Loucy (cell line): ENCODE measurements at regions not wholly inside any gene's neighbourhood (a gene's known extent, or its start where the extent isn't known, plus 50 kb on each side); places are given as distances from the start of the nearest gene placed in this dataset.

Source experiments
- EZH2phosphoT487 ChIP-seq: fragments of 200-600 bp; IDR thresholded peaks from 2 replicates; pipeline ENCODE4 v1.6.1; 2018; ENCODE audit warnings: antibody characterized with exemption, mild to moderate bottlenecking, moderate library complexity, borderline replicate concordance
- TF ChIP-seq, protein P1 (sequence below): fragments of 200-600 bp; sonication (generic); conservative IDR thresholded peaks from 2 replicates; pipeline ENCODE4 v1.5.1; 2014; ENCODE audit warnings: mild to moderate bottlenecking, antibody characterized with exemption, low read length

DNA sequence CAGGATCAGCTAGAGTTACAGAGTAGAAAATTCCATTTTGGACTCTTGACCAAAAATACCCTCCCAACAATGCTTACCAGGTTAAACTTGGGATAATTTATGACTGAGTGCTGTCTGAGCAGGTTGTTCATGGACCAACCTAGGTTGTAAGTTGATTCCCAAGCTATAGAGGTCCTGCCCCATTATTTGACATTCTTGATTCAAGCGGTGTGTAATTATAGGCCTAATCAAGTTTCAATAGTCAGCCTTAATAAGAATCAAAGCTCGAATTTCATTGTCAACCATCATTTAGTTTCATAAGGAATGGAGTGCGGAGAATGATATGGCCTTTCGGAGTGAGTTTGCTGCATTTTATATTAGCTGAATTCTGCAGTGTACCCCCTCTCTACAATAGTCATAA lies 152.8 kb upstream of the FIGN start:
- TF ChIP-seq, protein P1, sequence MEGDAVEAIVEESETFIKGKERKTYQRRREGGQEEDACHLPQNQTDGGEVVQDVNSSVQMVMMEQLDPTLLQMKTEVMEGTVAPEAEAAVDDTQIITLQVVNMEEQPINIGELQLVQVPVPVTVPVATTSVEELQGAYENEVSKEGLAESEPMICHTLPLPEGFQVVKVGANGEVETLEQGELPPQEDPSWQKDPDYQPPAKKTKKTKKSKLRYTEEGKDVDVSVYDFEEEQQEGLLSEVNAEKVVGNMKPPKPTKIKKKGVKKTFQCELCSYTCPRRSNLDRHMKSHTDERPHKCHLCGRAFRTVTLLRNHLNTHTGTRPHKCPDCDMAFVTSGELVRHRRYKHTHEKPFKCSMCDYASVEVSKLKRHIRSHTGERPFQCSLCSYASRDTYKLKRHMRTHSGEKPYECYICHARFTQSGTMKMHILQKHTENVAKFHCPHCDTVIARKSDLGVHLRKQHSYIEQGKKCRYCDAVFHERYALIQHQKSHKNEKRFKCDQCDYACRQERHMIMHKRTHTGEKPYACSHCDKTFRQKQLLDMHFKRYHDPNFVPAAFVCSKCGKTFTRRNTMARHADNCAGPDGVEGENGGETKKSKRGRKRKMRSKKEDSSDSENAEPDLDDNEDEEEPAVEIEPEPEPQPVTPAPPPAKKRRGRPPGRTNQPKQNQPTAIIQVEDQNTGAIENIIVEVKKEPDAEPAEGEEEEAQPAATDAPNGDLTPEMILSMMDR: no peak
- TF ChIP-seq EZH2phosphoT487: no peak
